ENCODE measurements at regions not wholly inside any gene's neighbourhood (a gene's known extent, or its start where the extent isn't known, plus 50 kb on each side); places are given as distances from the start of the nearest gene placed in this dataset.
"Not testable (repeated sequence)": the region's sequence is repeated elsewhere in the genome, so short reads cannot be mapped to it uniquely, and the experiment has no call there.

- DNase-seq (ENCODE audit: low read depth in 2 of 3, low spot score in 2 of 3) = no peak
These were observed 454.1 kb upstream of the DCN start for GRCh38 chr12:91636721-91637120.

GRCh38 chr12:91634386-91634713 lies 451.7 kb upstream of the DCN start:
- not testable (repeated sequence) for DNase-seq (ENCODE audit: low read depth in 2 of 3, low spot score in 2 of 3)

- DNase-seq (ENCODE audit: low read depth in 2 of 3, low spot score in 2 of 3) = no peak
These were observed 451.2 kb upstream of the DCN start for GRCh38 chr12:91633734-91634357.

- DNase-seq (ENCODE audit: low read depth in 2 of 3, low spot score in 2 of 3) = no peak
These were observed 450.6 kb upstream of the DCN start for GRCh38 chr12:91633206-91633605.

- no peak for DNase-seq (ENCODE audit: low read depth in 2 of 3, low spot score in 2 of 3)
These were observed 449.6 kb upstream of the DCN start for GRCh38 chr12:91632042-91632786.

GRCh38 chr12:91630596-91631293 lies 448.1 kb upstream of the DCN start:
- DNase-seq (ENCODE audit: low read depth in 2 of 3, low spot score in 2 of 3) = no peak

GRCh38 chr12:91630083-91630482 lies 447.5 kb upstream of the DCN start:
- no peak for DNase-seq (ENCODE audit: low read depth in 2 of 3, low spot score in 2 of 3)

GRCh38 chr12:91629440-91629839 lies 446.8 kb upstream of the DCN start:
- no peak for DNase-seq (ENCODE audit: low read depth in 2 of 3, low spot score in 2 of 3)

- no peak for DNase-seq (ENCODE audit: low read depth in 2 of 3, low spot score in 2 of 3)
These were observed 446.0 kb upstream of the DCN start for GRCh38 chr12:91628656-91629055.

- DNase-seq (ENCODE audit: low read depth in 2 of 3, low spot score in 2 of 3) = no peak
These were observed 444.6 kb upstream of the DCN start for GRCh38 chr12:91627225-91627624.

- no peak for DNase-seq (ENCODE audit: low read depth in 2 of 3, low spot score in 2 of 3)
These were observed 440.4 kb upstream of the DCN start for GRCh38 chr12:91622981-91623380.

GRCh38 chr12:91622037-91622436 lies 439.4 kb upstream of the DCN start:
- no peak for DNase-seq (ENCODE audit: low read depth in 2 of 3, low spot score in 2 of 3)

GRCh38 chr12:91620992-91621391 lies 438.4 kb upstream of the DCN start:
- DNase-seq (ENCODE audit: low read depth in 2 of 3, low spot score in 2 of 3) = no peak

GRCh38 chr12:91620422-91620821 lies 437.8 kb upstream of the DCN start:
- no peak for DNase-seq (ENCODE audit: low read depth in 2 of 3, low spot score in 2 of 3)

GRCh38 chr12:91618281-91618680 lies 435.7 kb upstream of the DCN start:
- no peak for DNase-seq (ENCODE audit: low read depth in 2 of 3, low spot score in 2 of 3)

GRCh38 chr12:91617818-91618217 lies 435.2 kb upstream of the DCN start:
- DNase-seq (ENCODE audit: low read depth in 2 of 3, low spot score in 2 of 3) = no peak

GRCh38 chr12:91616416-91616815 lies 433.8 kb upstream of the DCN start:
- no peak for DNase-seq (ENCODE audit: low read depth in 2 of 3, low spot score in 2 of 3)

- DNase-seq (ENCODE audit: low read depth in 2 of 3, low spot score in 2 of 3) = no peak
These were observed 430.7 kb upstream of the DCN start for GRCh38 chr12:91613223-91613779.

- no peak for DNase-seq (ENCODE audit: low read depth in 2 of 3, low spot score in 2 of 3)
These were observed 427.9 kb upstream of the DCN start for GRCh38 chr12:91610561-91610960.

GRCh38 chr12:91609283-91609682 lies 426.7 kb upstream of the DCN start:
- DNase-seq (ENCODE audit: low read depth in 2 of 3, low spot score in 2 of 3) = no peak

- no peak for DNase-seq (ENCODE audit: low read depth in 2 of 3, low spot score in 2 of 3)
These were observed 425.9 kb upstream of the DCN start for GRCh38 chr12:91608542-91608941.
